HL-60 (cell line): ENCODE measurements at regions not wholly inside any gene's neighbourhood (a gene's known extent, or its start where the extent isn't known, plus 50 kb on each side); places are given as distances from the start of the nearest gene placed in this dataset.

Experiments used
- CTCF ChIP-seq: IDR thresholded peaks from one replicate; pipeline ENCODE4 v1.5.1; 2011; ENCODE audit warnings: low read length, control low read depth, inconsistent platforms; ENCODE audit not compliant: insufficient read depth
- GABPA ChIP-seq: IDR thresholded peaks from 2 replicates; pipeline ENCODE4 v1.6.1; 2012; ENCODE audit warnings: low read depth
- REST ChIP-seq: IDR thresholded peaks from 2 replicates; pipeline ENCODE4 v1.6.1; 2012; ENCODE audit warnings: low read depth; ENCODE audit not compliant: insufficient replicate concordance

- TF ChIP-seq CTCF (no peak), REST (no peak), GABPA (no peak)
Measured at GRCh38 chr5:84790406-84790805, 405.7 kb upstream of the EDIL3 start.
